ENCODE measurements at regions not wholly inside any gene's neighbourhood (a gene's known extent, or its start where the extent isn't known, plus 50 kb on each side); places are given as distances from the start of the nearest gene placed in this dataset.

GRCh38 chr16:72704746-72705372, 343.1 kb downstream of the ZFHX3 start:
- Mint-ChIP-seq H3K9me3 (peaks cover 4 to 12% (median 9%) of the 10 kb centered on the region in 7 donors), H3K36me3 (no peaks in the 10 kb centered on the region), H3K4me1 (no peaks in the 10 kb centered on the region), H3K4me3 (no peak overlapping the region), H3K27me3 (ENCODE audit: low read depth in 3 of 3) (no peaks in the 10 kb centered on the region), H3K27ac (no peak overlapping the region)
- no peak for TF ChIP-seq CTCF (IDR thresholded peaks at IDR 0.05)
- H3K9ac ChIP-seq (ENCODE audit: insufficient read depth, low read length, poor library complexity, severe bottlenecking) = no peak overlapping the region
- H4K20me1 ChIP-seq (ENCODE audit: insufficient read depth, low read length) = no peaks in the 10 kb centered on the region
- no peaks in the 10 kb centered on the region for H3K79me2 ChIP-seq (ENCODE audit: insufficient read depth, low read length)
- H3K27me3 ChIP-seq (ENCODE audit: control insufficient read depth in 2 of 2, insufficient read depth in 2 of 2, low read length in 2 of 2) = no peaks in the 10 kb centered on the region
- H3K4me1 ChIP-seq (ENCODE audit: control insufficient read depth in 1 of 2, insufficient read depth in 2 of 2, low read length in 2 of 2) = no peaks in the 10 kb centered on the region
- H3K27ac ChIP-seq (ENCODE audit: low read depth in 1 of 2, low read length in 2 of 2) = no peak overlapping the region
- no peak overlapping the region for H2AFZ ChIP-seq (ENCODE audit: insufficient read depth, low read depth, low read length, poor library complexity, severe bottlenecking)
- intact Hi-C loops (cut with micrococcal nuclease) = no loop called here
- H3K36me3 ChIP-seq (replicated peaks in 1 of 2; ENCODE audit: control insufficient read depth in 1 of 2, insufficient read depth in 2 of 2, low read length in 2 of 2) = no peaks in the 10 kb centered on the region
- no peak overlapping the region for H3K4me2 ChIP-seq (replicated peaks; ENCODE audit: extremely low read depth, low read length, poor library complexity, severe bottlenecking)
- no peak overlapping the region for H3K4me3 ChIP-seq (replicated peaks in 1 of 3; ENCODE audit: low read depth in 2 of 3, low read length in 3 of 3)
- WGBS (ENCODE audit: insufficient coverage) = 100% methylated on average over 1 of the region's 2 CpGs
- H3K9me3 ChIP-seq (replicated peaks in 1 of 2; ENCODE audit: control insufficient read depth in 1 of 2, insufficient read depth in 1 of 2, low read length in 2 of 2) = peaks cover under 1 to 8% of the 10 kb centered on the region in 2 donors
- no peak for DNase-seq

- Mint-ChIP-seq H3K9me3 (peaks cover 0 to 5% (median 4%) of the 10 kb centered on the region in 7 donors), H3K27me3 (ENCODE audit: low read depth in 3 of 3) (peaks cover 1 to 4% (median 1%) of the 10 kb centered on the region in 3 donors), H3K27ac (no peak overlapping the region), H3K36me3 (no peaks in the 10 kb centered on the region), H3K4me1 (no peaks in the 10 kb centered on the region), H3K4me3 (no peak overlapping the region)
- no peak overlapping the region for H3K9ac ChIP-seq (ENCODE audit: insufficient read depth, low read length, poor library complexity, severe bottlenecking)
- intact Hi-C loops (cut with micrococcal nuclease) = no loop called here
- H2AFZ ChIP-seq (ENCODE audit: insufficient read depth, low read depth, low read length, poor library complexity, severe bottlenecking) = no peak overlapping the region
- no peaks in the 10 kb centered on the region for H4K20me1 ChIP-seq (ENCODE audit: insufficient read depth, low read length)
- no peak overlapping the region for H3K27ac ChIP-seq (ENCODE audit: low read depth in 1 of 2, low read length in 2 of 2)
- H3K79me2 ChIP-seq (ENCODE audit: insufficient read depth, low read length) = no peaks in the 10 kb centered on the region
- TF ChIP-seq CTCF (IDR thresholded peaks at IDR 0.05) = no peak
- H3K36me3 ChIP-seq (replicated peaks in 1 of 2; ENCODE audit: control insufficient read depth in 1 of 2, insufficient read depth in 2 of 2, low read length in 2 of 2) = no peaks in the 10 kb centered on the region
- DNase-seq = no peak
- no peaks in the 10 kb centered on the region for H3K9me3 ChIP-seq (replicated peaks in 1 of 2; ENCODE audit: control insufficient read depth in 1 of 2, insufficient read depth in 1 of 2, low read length in 2 of 2)
- H3K4me3 ChIP-seq (replicated peaks in 1 of 3; ENCODE audit: low read depth in 2 of 3, low read length in 3 of 3) = no peak overlapping the region
- H3K4me2 ChIP-seq (replicated peaks; ENCODE audit: extremely low read depth, low read length, poor library complexity, severe bottlenecking) = no peak overlapping the region
- WGBS (ENCODE audit: insufficient coverage) = no CpG with 5 or more reads among the region's 2 CpGs
- H3K4me1 ChIP-seq (ENCODE audit: control insufficient read depth in 1 of 2, insufficient read depth in 2 of 2, low read length in 2 of 2) = no peaks in the 10 kb centered on the region
- H3K27me3 ChIP-seq (ENCODE audit: control insufficient read depth in 2 of 2, insufficient read depth in 2 of 2, low read length in 2 of 2) = no peaks in the 10 kb centered on the region
These were observed 358.1 kb downstream of the ZFHX3 start for GRCh38 chr16:72689851-72690250.
